ENCODE measurements at regions not wholly inside any gene's neighbourhood (a gene's known extent, or its start where the extent isn't known, plus 50 kb on each side); places are given as distances from the start of the nearest gene placed in this dataset.
A peak's percentile ranks its signal among the peaks of the same experiment; 100 is the strongest.

GRCh38 chr1:185459141-185459540, 142.1 kb upstream of the IVNS1ABP start:
- TF ChIP-seq CTCF (IDR thresholded peaks at IDR 0.05): no peak
- Mint-ChIP-seq H3K4me1 (ENCODE audit: low read depth) (peaks cover 4% of the 10 kb centered on the region), H3K27me3 (ENCODE audit: low read depth) (no peaks in the 10 kb centered on the region), H3K4me3 (ENCODE audit: unreplicated experiment) (no peak overlapping the region), H3K9me3 (ENCODE audit: low read depth) (peaks cover 7% of the 10 kb centered on the region), H3K27ac (ENCODE audit: unreplicated experiment) (no peak overlapping the region), H3K36me3 (ENCODE audit: low read depth) (peaks cover 2% of the 10 kb centered on the region)
- no peak for DNase-seq (ENCODE audit: low spot score)

- Mint-ChIP-seq H3K4me3 (ENCODE audit: unreplicated experiment) (no peak overlapping the region), H3K27me3 (ENCODE audit: low read depth) (no peaks in the 10 kb centered on the region), H3K9me3 (ENCODE audit: low read depth) (peaks cover 7% of the 10 kb centered on the region), H3K36me3 (ENCODE audit: low read depth) (peaks cover 4% of the 10 kb centered on the region), H3K4me1 (ENCODE audit: low read depth) (peaks cover 9% of the 10 kb centered on the region), H3K27ac (ENCODE audit: unreplicated experiment) (no peak overlapping the region)
- no peak for TF ChIP-seq CTCF (IDR thresholded peaks at IDR 0.05)
- DNase-seq (ENCODE audit: low spot score): no peak
Measured at GRCh38 chr1:185458670-185459069, 141.6 kb upstream of the IVNS1ABP start.

GRCh38 chr1:185453496-185454192, 136.6 kb upstream of the IVNS1ABP start:
- H3K4me3 Mint-ChIP-seq (ENCODE audit: unreplicated experiment): no peak overlapping the region
- peaks cover 2% of the 10 kb centered on the region for H3K36me3 Mint-ChIP-seq (ENCODE audit: low read depth)
- no peak for DNase-seq (ENCODE audit: low spot score)
- peaks cover 1% of the 10 kb centered on the region for H3K9me3 Mint-ChIP-seq (ENCODE audit: low read depth)
- TF ChIP-seq CTCF (IDR thresholded peaks at IDR 0.05): no peak
- peaks cover 28% of the 10 kb centered on the region for H3K4me1 Mint-ChIP-seq (ENCODE audit: low read depth)
- peak overlapping the region; percentile 93 for H3K27ac Mint-ChIP-seq (ENCODE audit: unreplicated experiment)
- H3K27me3 Mint-ChIP-seq (ENCODE audit: low read depth): no peaks in the 10 kb centered on the region

GRCh38 chr1:185450917-185451316, 133.9 kb upstream of the IVNS1ABP start:
- Mint-ChIP-seq H3K4me3 (ENCODE audit: unreplicated experiment) (no peak overlapping the region), H3K36me3 (ENCODE audit: low read depth) (peaks cover 2% of the 10 kb centered on the region), H3K27ac (ENCODE audit: unreplicated experiment) (no peak overlapping the region), H3K4me1 (ENCODE audit: low read depth) (peaks cover 25% of the 10 kb centered on the region), H3K27me3 (ENCODE audit: low read depth) (no peaks in the 10 kb centered on the region), H3K9me3 (ENCODE audit: low read depth) (peaks cover 5% of the 10 kb centered on the region)
- no peak for DNase-seq (ENCODE audit: low spot score)
- TF ChIP-seq CTCF (IDR thresholded peaks at IDR 0.05): peak; percentile 23

GRCh38 chr1:185450060-185450788, 133.2 kb upstream of the IVNS1ABP start:
- Mint-ChIP-seq H3K4me1 (ENCODE audit: low read depth) (peaks cover 28% of the 10 kb centered on the region), H3K36me3 (ENCODE audit: low read depth) (peaks cover 2% of the 10 kb centered on the region), H3K9me3 (ENCODE audit: low read depth) (peaks cover 5% of the 10 kb centered on the region), H3K27ac (ENCODE audit: unreplicated experiment) (no peak overlapping the region), H3K4me3 (ENCODE audit: unreplicated experiment) (no peak overlapping the region), H3K27me3 (ENCODE audit: low read depth) (no peaks in the 10 kb centered on the region)
- TF ChIP-seq CTCF (IDR thresholded peaks at IDR 0.05): no peak
- no peak for DNase-seq (ENCODE audit: low spot score)
